H9 (cell line): ENCODE measurements at regions not wholly inside any gene's neighbourhood (a gene's known extent, or its start where the extent isn't known, plus 50 kb on each side); places are given as distances from the start of the nearest gene placed in this dataset.

ENCODE experiments used
- DNase-seq: peaks from one replicate; pipeline ENCODE4 v3.0.0-alpha.2; 2017
- H2AFZ ChIP-seq: one replicate; pipeline ENCODE4 v1.6.1; 2013; ENCODE audit warnings: mild to moderate bottlenecking, low read length, control low read depth, moderate library complexity
- H2AK5ac ChIP-seq: 2 replicates; pipeline ENCODE4 v1.6.1; 2013; ENCODE audit warnings: low read length, control low read depth, mixed read lengths; ENCODE audit not compliant: insufficient read length
- H2BK120ac ChIP-seq: one replicate; pipeline ENCODE4 v1.6.1; 2013; ENCODE audit warnings: low read depth, mild to moderate bottlenecking, low read length, control low read depth, inconsistent platforms; ENCODE audit not compliant: poor library complexity, severe bottlenecking
- H2BK12ac ChIP-seq: 2 replicates; pipeline ENCODE4 v1.6.1; 2013; ENCODE audit warnings: low read length, control low read depth, mixed read lengths, low read depth; ENCODE audit not compliant: insufficient read length
- H2BK15ac ChIP-seq: 2 replicates; pipeline ENCODE4 v1.6.1; 2013; ENCODE audit warnings: low read depth, low read length, control low read depth
- H2BK20ac ChIP-seq: one replicate; pipeline ENCODE4 v1.6.1; 2013; ENCODE audit warnings: low read depth, mild to moderate bottlenecking, low read length, control low read depth, inconsistent platforms; ENCODE audit not compliant: poor library complexity, severe bottlenecking
- H2BK5ac ChIP-seq: 2 replicates; pipeline ENCODE4 v1.6.1; 2013; ENCODE audit warnings: low read length, control low read depth, mixed read lengths; ENCODE audit not compliant: insufficient read length
- H3K14ac ChIP-seq: 2 replicates; pipeline ENCODE4 v1.6.1; 2013; ENCODE audit warnings: low read length, control low read depth; ENCODE audit not compliant: insufficient read depth
- H3K18ac ChIP-seq: 2 replicates; pipeline ENCODE4 v1.6.1; 2013; ENCODE audit warnings: low read depth, mild to moderate bottlenecking, mixed read lengths, low read length, control low read depth; ENCODE audit not compliant: insufficient read length
- H3K23ac ChIP-seq: 2 replicates; pipeline ENCODE4 v1.6.1; 2013; ENCODE audit warnings: low read length, control low read depth, mixed read lengths, low read depth; ENCODE audit not compliant: insufficient read length
- H3K23me2 ChIP-seq: 2 replicates; pipeline ENCODE4 v1.6.1; 2013; ENCODE audit warnings: low read depth, mild to moderate bottlenecking, mixed read lengths, low read length, control low read depth; ENCODE audit not compliant: insufficient read length, poor library complexity, severe bottlenecking
- H3K27ac ChIP-seq: 2 replicates; pipeline ENCODE4 v1.5.1; 2013; ENCODE audit warnings: low read length, control low read depth, mixed read lengths, low read depth; ENCODE audit not compliant: insufficient read length
- H3K27me3 ChIP-seq: 2 replicates; pipeline ENCODE4 v1.6.1; 2013; ENCODE audit warnings: low read length, control low read depth, inconsistent platforms; ENCODE audit not compliant: insufficient read depth
- H3K4ac ChIP-seq: 2 replicates; pipeline ENCODE4 v1.6.1; 2013; ENCODE audit warnings: low read depth, mild to moderate bottlenecking, control low read depth, inconsistent platforms, low read length, moderate library complexity
- H3K4me1 ChIP-seq: 2 replicates; pipeline ENCODE4 v1.6.1; 2013; ENCODE audit warnings: low read length, control low read depth, inconsistent platforms; ENCODE audit not compliant: insufficient read depth
- H3K4me2 ChIP-seq: 2 replicates; pipeline ENCODE4 v1.6.1; 2013; ENCODE audit warnings: low read length, control low read depth, mixed read lengths; ENCODE audit not compliant: insufficient read length, insufficient read depth
- H3K56ac ChIP-seq: 2 replicates; pipeline ENCODE4 v1.6.1; 2013; ENCODE audit warnings: low read depth, mild to moderate bottlenecking, mixed read lengths, low read length, control low read depth; ENCODE audit not compliant: insufficient read length
- H3K79me1 ChIP-seq: 2 replicates; pipeline ENCODE4 v1.6.1; 2013; ENCODE audit warnings: low read depth, mild to moderate bottlenecking, moderate library complexity, low read length, control low read depth, inconsistent platforms; ENCODE audit not compliant: insufficient read depth, poor library complexity, severe bottlenecking
- H3K79me2 ChIP-seq: 2 replicates; pipeline ENCODE4 v1.6.1; 2013; ENCODE audit warnings: low read length, control low read depth, inconsistent platforms; ENCODE audit not compliant: insufficient read depth
- H3K9ac ChIP-seq: 2 replicates; pipeline ENCODE4 v1.6.1; 2013; ENCODE audit warnings: low read length, control low read depth, mixed read lengths; ENCODE audit not compliant: insufficient read length; ENCODE audit errors: extremely low read depth
- H3K9me3 ChIP-seq: one replicate; pipeline ENCODE4 v1.6.1; 2013; ENCODE audit warnings: low read depth, low read length, inconsistent platforms; ENCODE audit not compliant: control insufficient read depth
- H3T11ph ChIP-seq: one replicate; pipeline ENCODE4 v1.6.1; 2013; ENCODE audit warnings: mild to moderate bottlenecking, low read length, control low read depth, inconsistent platforms
- H4K20me1 ChIP-seq: one replicate; pipeline ENCODE4 v1.6.1; 2013; ENCODE audit not compliant: control insufficient read depth, insufficient read length, insufficient read depth
- H4K5ac ChIP-seq: 2 replicates; pipeline ENCODE4 v1.6.1; 2013; ENCODE audit warnings: low read depth, mild to moderate bottlenecking, mixed read lengths, low read length, control low read depth; ENCODE audit not compliant: insufficient read length
- H4K8ac ChIP-seq: replicated peaks from 2 replicates; pipeline ENCODE4 v1.6.1; 2013; ENCODE audit warnings: low read length, control low read depth, mixed read lengths, low read depth; ENCODE audit not compliant: insufficient read length
- H4K91ac ChIP-seq: 2 replicates; pipeline ENCODE4 v1.6.1; 2013; ENCODE audit warnings: low read depth, mild to moderate bottlenecking, moderate library complexity, mixed read lengths, low read length, control low read depth; ENCODE audit not compliant: insufficient read length
- H3K27ac Mint-ChIP-seq, 3 experiments: 2 replicates in 2 of 3; 3 replicates in 1 of 3; pipeline ENCODE4 v1.8.0; 2020 to 2021; ENCODE audit warnings: mixed read lengths in 3 of 3, mild to moderate bottlenecking in 1 of 3, moderate library complexity in 1 of 3
- H3K27me3 Mint-ChIP-seq: 2 replicates; pipeline ENCODE4 v1.8.0; 2021; ENCODE audit warnings: low read depth, mild to moderate bottlenecking, moderate library complexity, mixed read lengths
- H3K36me3 Mint-ChIP-seq, 3 experiments: 2 replicates in 2 of 3; 3 replicates in 1 of 3; pipeline ENCODE4 v1.8.0; 2020 to 2021; ENCODE audit warnings: low read depth in 3 of 3, mixed read lengths in 3 of 3; ENCODE audit not compliant: insufficient read depth in 1 of 3
- H3K4me1 Mint-ChIP-seq, 2 experiments: 2 replicates each; pipeline ENCODE4 v1.8.0; 2020; ENCODE audit warnings: mixed read lengths in 2 of 2
- H3K4me3 Mint-ChIP-seq, 2 experiments: 2 replicates in 1 of 2; 3 replicates in 1 of 2; pipeline ENCODE4 v1.8.0; 2020 to 2021; ENCODE audit warnings: mild to moderate bottlenecking in 2 of 2, mixed read lengths in 2 of 2, moderate library complexity in 1 of 2
- H3K9me3 Mint-ChIP-seq, 2 experiments: 2 replicates in 1 of 2; 3 replicates in 1 of 2; pipeline ENCODE4 v1.8.0; 2020; ENCODE audit warnings: mild to moderate bottlenecking in 2 of 2, mixed read lengths in 2 of 2, moderate library complexity in 1 of 2
- CTCF ChIP-seq: fragments of 200-600 bp; sonication (generic); conservative IDR thresholded peaks from 3 replicates; pipeline ENCODE4 v1.8.0; 2021; ENCODE audit warnings: antibody characterized with exemption, mild to moderate bottlenecking
- WGBS: extraction: QIAGEN DNeasy Blood & Tissue Kit; methylation state at CpG from one replicate; pipeline ENCODE4 v1.1.7; 2013; ENCODE audit warnings: missing lambda C conversion rate, low lambda C conversion rate, mixed read lengths; ENCODE audit not compliant: insufficient read length; ENCODE audit errors: extremely low coverage; 5-methylcytosine and 5-hydroxymethylcytosine counted together

- Histone ChIP-seq H3K18ac (no peak overlapping the region), H3K4ac (no peak overlapping the region), H3K4me2 (no peak overlapping the region), H2BK15ac (no peak overlapping the region), H3K23ac (no peak overlapping the region), H2BK20ac (no peak overlapping the region), H2AFZ (no peak overlapping the region), H2AK5ac (no peak overlapping the region), H3T11ph (no peak overlapping the region), H3K79me1 (no peaks in the 10 kb centered on the region), H4K5ac (no peak overlapping the region), H3K23me2 (no peaks in the 10 kb centered on the region), H3K9me3 (no peaks in the 10 kb centered on the region), H2BK5ac (no peak overlapping the region), H4K8ac (no peak overlapping the region), H3K9ac (no peak overlapping the region), H3K4me1 (no peaks in the 10 kb centered on the region), H2BK120ac (no peak overlapping the region), H4K91ac (no peak overlapping the region), H3K14ac (no peak overlapping the region), H4K20me1 (no peaks in the 10 kb centered on the region), H3K79me2 (no peaks in the 10 kb centered on the region), H3K27me3 (no peaks in the 10 kb centered on the region), H3K27ac (no peak overlapping the region), H3K56ac (no peak overlapping the region), H2BK12ac (no peak overlapping the region)
- no peak for DNase-seq
- WGBS = no CpG with 5 or more reads among the region's 3 CpGs
- Mint-ChIP-seq H3K4me1 (peaks cover 19 to 21% of the 10 kb centered on the region in 2 experiments), H3K27me3 (no peaks in the 10 kb centered on the region), H3K4me3 (no peak overlapping the region), H3K9me3 (no peaks in the 10 kb centered on the region; a peak in 1 of 5 replicates), H3K36me3 (no peaks in the 10 kb centered on the region), H3K27ac (no peak overlapping the region; a peak in 1 of 7 replicates)
- no peak for TF ChIP-seq CTCF
These were observed 82.0 kb downstream of the BTG1 start for GRCh38 chr12:92063641-92064040.
